Left ventricle myocardium superior (tissue), 1 donor: ENCODE measurements at regions not wholly inside any gene's neighbourhood (a gene's known extent, or its start where the extent isn't known, plus 50 kb on each side); places are given as distances from the start of the nearest gene placed in this dataset.

ENCODE experiments used
- ATAC-seq: fragments of 200-7000 bp; cut with Tn5 transposase; one replicate; pipeline ENCODE4 v1.9.1; 2020; ENCODE audit warnings: mild to moderate bottlenecking, moderate library complexity
- DNase-seq: peaks from one replicate; pipeline ENCODE4 v3.0.0-alpha.2; 2020
- intact Hi-C: fragments of 100-400 bp; cut with micrococcal nuclease; formaldehyde crosslinking; loops from one replicate; pipeline ENCODE4 v1.11.0; 2022
- donor health status: DM: no; HTN: yes; CAD: no; lungs with severe emphysema.

GRCh38 chr3:124517306-124517705 lies 212.9 kb upstream of the UMPS start:
- no peak for DNase-seq
- no peak for ATAC-seq
- intact Hi-C loops = no loop called here

GRCh38 chr3:124518350-124518749 lies 211.9 kb upstream of the UMPS start:
- DNase-seq (no peak), ATAC-seq (no peak)
- intact Hi-C loops = no loop called here

- ATAC-seq (no peak), DNase-seq (no peak)
- intact Hi-C loops = no loop called here
Observed at GRCh38 chr3:124519591-124520194, 210.6 kb upstream of the UMPS start.

- ATAC-seq (no peak), DNase-seq (no peak)
- intact Hi-C loops = no loop called here
Observed at GRCh38 chr3:124520970-124521369, 209.3 kb upstream of the UMPS start.

GRCh38 chr3:124522082-124522625 lies 208.1 kb upstream of the UMPS start:
- no peak for ATAC-seq
- intact Hi-C loops = no loop called here

GRCh38 chr3:124526601-124527000 lies 203.7 kb upstream of the UMPS start:
- DNase-seq (no peak), ATAC-seq (no peak)
- intact Hi-C loops = no loop called here

More at GRCh38 chr3:124522082-124522625, 208.1 kb upstream of the UMPS start:
- DNase-seq = no peak

- DNase-seq = no peak
- intact Hi-C loops = no loop called here
- ATAC-seq = no peak
Observed at GRCh38 chr3:124529826-124530571, 200.3 kb upstream of the UMPS start.

- intact Hi-C loops = no loop called here
- DNase-seq (no peak), ATAC-seq (no peak)
Observed at GRCh38 chr3:124530916-124531315, 199.3 kb upstream of the UMPS start.

GRCh38 chr3:124532071-124532470 lies 198.2 kb upstream of the UMPS start:
- intact Hi-C loops = no loop called here
- ATAC-seq = no peak
- no peak for DNase-seq

GRCh38 chr3:124535306-124535705 lies 194.9 kb upstream of the UMPS start:
- intact Hi-C loops = no loop called here
- ATAC-seq (no peak), DNase-seq (no peak)

- ATAC-seq = peak; percentile 93
- DNase-seq = no peak
- intact Hi-C loops = no loop called here
Observed at GRCh38 chr3:124540550-124541211, 189.6 kb upstream of the UMPS start.

- DNase-seq = no peak
- no peak for ATAC-seq
- intact Hi-C loops = no loop called here
Observed at GRCh38 chr3:124542214-124542869, 187.9 kb upstream of the UMPS start.

- DNase-seq (no peak), ATAC-seq (no peak)
- intact Hi-C loops = no loop called here
Observed at GRCh38 chr3:124545891-124546290, 184.4 kb upstream of the UMPS start.

GRCh38 chr3:124552224-124552623 lies 178.0 kb upstream of the UMPS start:
- intact Hi-C loops = loop anchor here (5.0 to 10.0 kb wide), 2 partner anchors 60 to 197 kb away; no protein-coding TSS in a partner anchor
- ATAC-seq (peak; percentile 67), DNase-seq (no peak)

- intact Hi-C loops = loop anchor here (5.0 to 10.0 kb wide), 2 partner anchors 61 to 198 kb away; no protein-coding TSS in a partner anchor
Observed at GRCh38 chr3:124553178-124553577, 177.1 kb upstream of the UMPS start.

GRCh38 chr3:124556636-124557035 lies 173.6 kb upstream of the UMPS start:
- no peak for ATAC-seq
- intact Hi-C loops = loop anchor here (10.0 kb wide), 1 partner anchor 202 kb away; no protein-coding TSS in a partner anchor
- DNase-seq = no peak

More at GRCh38 chr3:124553178-124553577, 177.1 kb upstream of the UMPS start:
- DNase-seq (no peak), ATAC-seq (no peak)

GRCh38 chr3:124557433-124558232 lies 172.6 kb upstream of the UMPS start:
- DNase-seq (no peak), ATAC-seq (peak; percentile 18)
- intact Hi-C loops = loop anchor here (10.0 kb wide), 1 partner anchor 203 kb away; no protein-coding TSS in a partner anchor

- intact Hi-C loops = loop anchor here (10.0 kb wide), 1 partner anchor 204 kb away; no protein-coding TSS in a partner anchor
- ATAC-seq (peak; percentile 76), DNase-seq (peak; percentile 68)
Observed at GRCh38 chr3:124558991-124559845, 171.0 kb upstream of the UMPS start.
